Right hindlimb (tissue), 1 donor: ENCODE measurements at regions not wholly inside any gene's neighbourhood (a gene's known extent, or its start where the extent isn't known, plus 50 kb on each side); places are given as distances from the start of the nearest gene placed in this dataset.
"Not testable (repeated sequence)": the region's sequence is repeated elsewhere in the genome, so short reads cannot be mapped to it uniquely, and the experiment has no call there.

Source experiments
- DNase-seq: peaks from one replicate; pipeline ENCODE4 v3.0.0-alpha.2; 2018

DNA sequence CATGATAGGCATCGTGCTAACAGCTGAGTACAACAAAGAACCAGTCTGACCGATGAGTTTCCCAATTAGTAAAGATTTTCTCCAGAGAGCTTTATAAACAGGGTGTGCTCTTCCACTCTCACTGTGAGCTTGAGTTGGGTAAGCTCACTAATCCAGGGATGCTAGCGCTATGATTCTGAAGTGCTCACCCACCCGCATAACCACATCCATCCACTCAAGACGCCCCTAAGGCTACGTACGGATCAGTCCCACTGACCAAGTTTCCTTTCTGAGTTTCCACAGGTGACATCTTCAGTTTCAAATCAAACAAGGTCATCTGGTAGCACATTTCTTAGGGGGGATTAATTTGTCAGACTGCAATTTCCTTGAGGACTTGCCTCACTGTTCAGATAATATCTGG, 141.1 kb upstream of the ABI3BP start:
- no peak for DNase-seq

DNA sequence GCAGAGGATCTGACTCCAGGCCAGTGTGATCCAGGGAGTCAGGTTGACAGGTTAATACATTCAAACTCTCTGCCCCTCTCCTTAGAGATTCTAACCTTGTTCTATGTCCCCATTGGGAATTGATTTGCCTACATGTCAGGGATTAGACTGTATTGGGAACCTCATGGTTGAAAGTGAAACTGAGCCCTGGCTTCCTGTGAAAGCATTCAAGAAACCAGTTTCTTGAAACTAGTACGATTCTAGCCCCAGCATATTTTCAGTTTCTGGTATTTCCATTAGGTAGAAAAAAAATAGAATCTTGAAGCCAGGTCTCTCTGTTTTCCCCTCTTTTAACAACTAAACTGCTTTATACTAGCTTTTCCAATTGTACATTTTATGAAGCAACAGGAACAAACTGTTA, 140.4 kb upstream of the ABI3BP start:
- DNase-seq, result no peak

DNA sequence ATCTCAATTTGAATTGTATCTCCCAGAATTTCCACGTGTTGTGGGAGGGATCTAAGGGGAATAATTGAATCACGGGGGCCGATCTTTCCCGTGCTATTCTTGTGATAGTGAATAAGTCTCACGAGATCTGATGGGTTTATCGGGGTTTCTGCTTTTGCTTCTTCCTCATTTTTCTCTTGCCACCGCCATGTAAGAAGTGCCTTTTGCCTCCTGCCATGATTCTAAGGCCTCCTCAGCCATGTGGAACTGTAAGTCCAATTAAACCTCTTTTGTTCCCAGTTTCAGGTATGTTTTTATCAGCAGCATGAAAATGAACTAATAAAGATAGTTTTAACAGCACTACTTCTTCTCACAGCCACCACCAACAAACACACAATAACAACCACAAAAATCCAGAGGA, 140.0 kb upstream of the ABI3BP start:
- not testable (repeated sequence) for DNase-seq

DNA sequence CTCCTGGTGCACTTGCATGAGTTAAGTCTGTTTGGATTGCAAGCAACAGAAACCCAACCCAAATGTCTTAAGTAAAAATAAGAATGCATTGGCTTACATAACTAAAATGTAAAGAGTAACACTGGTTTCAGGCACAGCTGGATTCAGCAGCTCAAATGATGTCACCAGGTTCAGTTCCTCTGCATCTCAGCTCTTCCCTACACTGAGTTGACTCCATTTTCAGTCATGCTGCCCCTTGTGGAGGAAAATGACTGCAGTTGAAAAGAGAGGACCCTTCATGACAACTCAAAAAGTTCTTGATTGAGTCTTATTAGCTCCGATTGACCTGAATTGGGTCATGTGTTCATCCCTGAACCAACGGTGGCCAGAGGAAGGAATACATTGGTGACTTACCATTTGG, 138.5 kb upstream of the ABI3BP start:
- DNase-seq, result no peak

DNA sequence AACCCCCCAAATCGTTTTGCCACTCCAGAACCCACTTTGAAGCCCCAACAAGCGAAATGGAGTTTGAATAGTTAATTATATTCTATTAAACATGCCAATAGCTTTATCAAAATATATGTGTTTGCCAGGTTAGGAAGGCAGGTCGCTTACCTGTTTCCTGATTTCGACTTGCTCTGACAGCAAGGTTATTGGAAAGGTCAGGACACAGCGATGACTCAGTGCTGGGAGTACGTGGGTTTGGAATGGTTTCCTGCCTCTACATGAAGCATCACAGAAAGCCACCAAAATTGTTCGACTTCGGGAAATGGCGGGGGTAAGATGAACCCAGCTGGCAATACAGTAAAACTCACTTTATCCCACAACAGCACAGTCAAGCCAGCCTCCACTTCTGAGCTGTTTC, 135.6 kb upstream of the ABI3BP start:
- no peak for DNase-seq

DNA sequence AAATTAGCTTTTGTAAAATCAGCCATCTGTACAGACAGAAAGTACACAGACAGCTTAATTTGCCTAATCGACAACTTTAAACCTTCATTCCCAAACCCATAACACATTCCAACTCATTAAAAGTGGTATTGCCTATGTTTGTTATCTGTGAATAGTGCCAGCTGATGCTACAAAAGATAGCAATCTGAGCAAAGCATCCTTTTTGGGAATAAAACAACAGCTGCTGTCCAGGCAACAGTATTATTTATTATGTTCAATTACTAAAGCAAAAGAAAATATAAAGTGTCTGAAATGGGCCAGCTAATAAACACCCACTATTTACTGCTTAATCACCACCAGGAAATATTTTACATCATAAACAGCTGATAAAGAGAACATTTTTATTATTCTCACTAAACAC, 134.8 kb upstream of the ABI3BP start:
- DNase-seq, result no peak

DNA sequence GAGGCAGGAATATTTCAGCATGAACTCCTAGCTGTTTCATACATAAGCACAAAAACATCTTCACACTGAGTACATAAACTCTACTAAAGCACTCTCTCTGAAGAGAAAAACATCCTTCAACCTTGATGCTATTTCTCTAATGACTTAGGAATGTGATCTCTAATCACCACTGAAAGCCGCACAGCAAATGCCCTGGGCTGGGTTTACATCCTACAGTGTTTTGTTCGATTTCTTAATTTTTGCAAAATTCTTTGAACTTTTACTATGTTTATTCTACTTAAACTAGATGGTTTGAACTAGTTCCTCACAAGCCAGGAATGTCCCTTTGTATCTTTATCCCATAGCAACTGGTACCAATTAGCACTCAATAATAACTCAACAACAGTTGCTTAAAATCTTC, 130.9 kb upstream of the ABI3BP start:
- no peak for DNase-seq

DNA sequence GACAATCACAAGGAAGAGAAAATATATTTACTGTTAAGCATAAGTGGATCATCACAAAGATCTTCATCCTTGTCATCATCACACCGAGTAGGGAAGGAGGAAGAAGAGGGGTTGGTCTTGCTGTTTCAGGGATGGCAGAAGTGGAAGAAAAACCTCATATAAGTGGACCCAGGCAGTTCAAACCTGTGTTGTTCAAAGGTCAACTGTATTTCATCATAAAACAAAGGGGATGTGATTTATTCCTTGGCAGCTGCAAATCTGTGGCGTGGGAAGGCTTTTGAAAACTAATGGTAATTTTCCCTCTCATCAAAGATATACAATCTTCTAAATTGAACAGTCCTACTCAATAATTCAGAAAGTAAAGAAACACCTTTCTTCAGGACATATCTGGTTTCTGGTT, 129.9 kb upstream of the ABI3BP start:
- DNase-seq, result no peak

DNA sequence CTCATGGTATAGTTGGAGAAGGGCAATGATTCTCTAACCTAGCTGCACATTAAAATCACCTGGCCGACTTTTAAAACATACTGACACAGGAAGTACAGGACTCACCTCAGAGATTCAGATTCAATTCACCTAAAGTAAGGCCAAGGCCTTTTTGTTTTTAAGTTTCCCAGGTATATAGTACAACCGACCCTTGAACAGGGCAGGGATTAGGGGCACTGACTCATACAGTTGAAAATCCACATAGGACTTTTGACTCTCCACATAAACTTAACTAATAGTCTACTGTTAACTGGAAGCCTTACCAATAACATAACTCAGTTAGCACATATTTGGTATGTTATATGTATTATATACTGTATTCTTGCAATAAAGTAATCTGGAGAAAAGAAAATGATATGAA, 129.5 kb upstream of the ABI3BP start:
- DNase-seq, result no peak

DNA sequence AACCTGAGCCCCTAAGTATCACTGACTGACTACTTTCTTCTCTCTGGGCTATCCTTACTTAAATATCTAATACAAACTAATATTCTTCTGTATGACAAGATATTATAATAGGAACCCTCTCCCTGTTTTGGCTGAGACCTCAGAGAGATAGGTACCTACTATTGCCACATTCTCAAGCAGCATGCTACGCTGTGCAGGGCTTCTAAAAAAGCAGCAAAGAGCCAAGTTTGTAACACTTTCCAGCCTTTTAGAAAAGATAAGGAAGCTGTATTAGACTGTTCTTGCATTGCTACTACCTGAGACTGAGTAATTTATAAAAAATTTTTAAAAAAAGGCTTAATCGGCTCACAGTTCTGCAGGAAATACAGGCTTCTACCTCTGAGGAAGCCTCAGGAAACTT, 126.8 kb upstream of the ABI3BP start:
- DNase-seq, result no peak

DNA sequence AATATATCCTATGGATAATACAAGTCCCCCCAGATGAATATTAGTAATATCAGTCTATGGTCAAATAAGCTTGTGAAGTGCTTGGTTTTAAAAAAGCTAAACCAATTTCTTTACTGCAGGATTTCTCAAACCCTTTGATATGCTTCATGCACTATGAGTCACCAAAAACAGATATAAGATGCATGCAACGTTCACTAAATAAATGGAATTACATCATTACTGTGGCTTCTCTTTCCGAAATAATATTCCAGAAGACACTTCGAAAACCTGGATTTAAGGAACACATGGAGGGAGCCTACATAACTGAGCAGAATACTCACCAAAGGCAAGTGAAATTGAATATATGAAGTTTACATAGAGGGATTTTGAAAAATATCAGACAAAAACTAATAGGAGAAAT, 126.3 kb upstream of the ABI3BP start:
- DNase-seq, result no peak

DNA sequence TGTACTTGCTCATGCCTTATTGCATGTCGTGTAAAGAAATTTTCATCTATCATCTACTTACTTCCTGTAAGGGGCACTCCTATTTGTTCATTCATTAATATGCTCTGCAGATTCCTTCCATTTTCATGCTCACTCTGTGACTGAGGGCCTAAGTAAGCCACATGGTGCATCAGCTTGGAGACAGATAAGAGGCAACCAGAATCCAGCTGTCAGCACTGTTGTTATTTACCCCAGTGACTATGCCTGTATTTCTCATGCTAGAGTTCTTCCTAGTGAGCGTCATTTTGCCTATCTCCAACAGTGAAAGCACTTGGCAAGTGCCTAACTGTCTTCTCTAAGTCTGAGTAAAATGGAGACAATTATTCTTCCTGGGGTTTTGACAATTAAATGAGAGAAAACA, 124.8 kb upstream of the ABI3BP start:
- no peak for DNase-seq

DNA sequence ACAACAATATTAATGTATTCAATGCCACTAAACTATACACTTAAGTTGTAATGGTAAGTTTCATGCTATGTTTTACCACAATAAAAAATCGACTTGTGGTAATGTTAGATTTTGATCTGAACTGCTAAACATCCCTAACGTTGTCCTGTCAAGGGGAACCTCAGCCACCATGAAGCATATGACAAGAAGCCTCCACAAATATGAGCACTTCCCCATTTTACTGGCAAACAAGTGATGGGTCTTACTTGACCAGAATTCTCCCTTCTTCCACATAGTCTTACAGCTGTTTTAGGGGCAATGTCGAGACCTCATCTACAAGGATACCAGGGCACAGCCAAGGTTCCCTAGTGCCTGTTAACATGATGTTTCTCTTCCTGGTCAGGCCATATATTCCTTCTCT, 124.2 kb upstream of the ABI3BP start:
- no peak for DNase-seq

DNA sequence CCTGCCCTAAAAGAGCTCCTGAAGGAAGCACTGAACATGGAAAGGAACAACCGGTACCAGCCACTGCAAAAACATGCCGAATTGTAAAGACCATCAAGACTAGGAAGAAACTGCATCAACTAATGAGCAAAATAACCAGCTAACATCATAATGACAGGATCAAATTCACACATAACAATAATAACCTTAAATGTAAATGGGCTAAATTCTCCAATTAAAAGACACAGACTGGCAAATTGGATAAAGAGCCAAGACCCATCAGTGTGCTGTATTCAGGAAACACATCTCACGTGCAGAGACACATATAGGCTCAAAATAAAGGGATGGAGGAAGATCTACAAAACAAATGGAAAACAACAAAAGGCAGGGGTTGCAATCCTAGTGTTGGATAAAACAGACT, 117.1 kb upstream of the ABI3BP start:
- DNase-seq, result not testable (repeated sequence)

DNA sequence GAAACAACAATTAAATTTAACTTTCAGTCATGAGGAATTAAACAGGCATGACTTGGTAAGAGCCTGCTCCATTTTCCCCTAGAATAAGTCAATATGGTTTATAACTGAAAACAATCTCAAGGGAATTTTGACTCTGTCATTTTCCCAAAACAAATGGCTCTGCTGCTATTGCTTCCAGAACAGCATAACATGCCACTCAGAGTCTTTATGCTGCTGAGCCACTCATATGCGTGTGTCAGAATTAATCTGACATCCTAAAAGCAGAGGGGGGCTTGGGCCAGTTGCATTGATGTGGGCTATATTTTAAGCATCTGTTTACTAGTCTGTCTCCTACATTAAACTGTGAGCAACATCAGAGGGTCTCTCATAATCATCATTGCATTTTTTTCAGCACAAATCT, 111.1 kb upstream of the ABI3BP start:
- DNase-seq, result no peak

DNA sequence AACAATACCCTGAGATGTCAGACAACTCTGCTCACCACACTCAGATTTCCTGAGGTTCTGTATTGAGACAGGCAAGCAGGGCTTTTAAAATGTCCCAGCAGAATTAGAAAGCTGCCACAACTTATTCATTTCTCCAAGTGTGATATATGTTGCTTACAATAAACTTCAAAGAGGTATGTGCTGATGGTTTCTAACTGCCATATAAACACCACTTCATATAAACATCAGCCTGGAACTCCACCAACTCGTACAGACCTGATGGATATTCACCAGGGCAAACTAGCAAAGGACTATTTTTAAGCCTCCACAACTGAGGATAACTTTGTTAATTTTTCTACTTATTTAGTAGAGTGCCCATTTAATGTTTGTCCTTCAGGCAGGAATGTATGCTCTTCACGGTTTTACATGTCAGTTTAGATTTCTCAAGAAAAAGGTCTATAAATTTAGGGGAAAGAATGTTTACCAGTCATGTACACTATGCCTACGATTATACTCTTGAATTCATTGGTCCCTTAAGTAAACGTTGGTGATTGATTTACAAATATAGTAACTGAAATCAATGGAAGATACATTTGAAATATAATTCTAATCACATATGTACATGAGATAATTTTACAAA, 109.6 kb upstream of the ABI3BP start:
- DNase-seq, result no peak

DNA sequence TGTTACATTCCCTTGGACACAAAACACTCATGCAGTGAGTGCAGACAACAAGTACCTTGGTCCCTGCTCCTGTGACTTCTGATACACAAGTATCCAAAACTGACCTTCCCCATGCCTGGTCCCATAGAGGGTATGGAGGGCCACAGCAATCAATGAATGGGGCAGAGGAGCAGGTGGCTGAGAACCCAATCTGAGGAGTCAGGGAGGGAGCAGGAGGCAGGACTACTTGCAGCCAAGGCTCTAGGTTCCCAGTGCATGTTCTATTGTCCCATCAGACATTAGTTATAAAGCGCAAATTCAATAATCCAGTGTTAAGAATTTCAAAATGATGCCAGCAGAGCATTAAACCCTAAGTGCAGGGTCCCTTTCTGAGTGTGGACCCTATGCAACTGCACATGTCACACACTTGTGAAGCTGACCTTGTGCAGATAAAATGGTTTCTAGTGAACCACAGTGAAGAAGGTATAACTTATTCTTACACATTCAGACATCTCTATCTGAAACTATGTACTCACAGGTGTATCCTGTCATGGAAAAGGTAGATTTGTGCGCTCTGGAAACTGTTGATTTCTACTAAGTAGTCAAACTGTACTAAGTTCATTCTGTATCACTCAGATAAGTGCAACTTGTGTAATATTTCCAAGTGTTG, 107.3 kb upstream of the ABI3BP start:
- no peak for DNase-seq

DNA sequence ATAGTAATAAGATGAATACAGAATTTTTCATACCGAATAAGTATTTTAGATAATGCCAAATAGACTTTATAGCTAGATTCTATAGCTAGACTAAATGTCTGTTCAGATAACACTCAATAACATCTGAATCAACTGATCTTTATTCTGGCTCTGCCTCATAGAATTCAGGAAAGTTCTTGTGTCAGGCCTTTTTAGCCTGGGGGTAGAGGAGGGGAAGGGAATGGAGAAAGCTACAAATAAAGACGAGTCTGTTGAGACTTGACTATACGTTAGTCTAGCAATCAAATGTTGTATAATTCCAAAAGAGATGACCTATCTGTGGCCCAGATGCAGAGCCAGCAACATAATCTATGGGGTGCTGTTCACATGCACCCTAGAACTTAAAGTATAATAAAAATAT, 106.6 kb upstream of the ABI3BP start:
- no peak for DNase-seq

DNA sequence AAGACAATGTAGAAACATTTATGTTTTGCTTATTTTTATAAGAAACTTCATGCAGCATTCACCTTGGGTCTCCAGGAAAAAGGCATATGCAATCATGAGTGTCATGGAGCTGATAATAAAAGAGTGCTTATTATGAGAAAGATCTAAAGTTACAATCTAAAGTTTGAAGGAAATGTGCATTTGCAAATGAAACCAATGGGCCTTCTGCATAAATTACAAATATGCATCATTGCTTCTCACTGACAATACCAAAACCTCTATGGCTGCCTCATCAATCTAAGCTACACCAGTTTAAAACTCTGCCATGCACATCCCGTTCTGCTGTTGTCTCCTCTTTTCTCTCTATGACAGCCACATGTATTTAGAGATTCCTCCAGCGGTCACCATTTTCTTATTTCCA, 103.2 kb upstream of the ABI3BP start:
- DNase-seq, result no peak

DNA sequence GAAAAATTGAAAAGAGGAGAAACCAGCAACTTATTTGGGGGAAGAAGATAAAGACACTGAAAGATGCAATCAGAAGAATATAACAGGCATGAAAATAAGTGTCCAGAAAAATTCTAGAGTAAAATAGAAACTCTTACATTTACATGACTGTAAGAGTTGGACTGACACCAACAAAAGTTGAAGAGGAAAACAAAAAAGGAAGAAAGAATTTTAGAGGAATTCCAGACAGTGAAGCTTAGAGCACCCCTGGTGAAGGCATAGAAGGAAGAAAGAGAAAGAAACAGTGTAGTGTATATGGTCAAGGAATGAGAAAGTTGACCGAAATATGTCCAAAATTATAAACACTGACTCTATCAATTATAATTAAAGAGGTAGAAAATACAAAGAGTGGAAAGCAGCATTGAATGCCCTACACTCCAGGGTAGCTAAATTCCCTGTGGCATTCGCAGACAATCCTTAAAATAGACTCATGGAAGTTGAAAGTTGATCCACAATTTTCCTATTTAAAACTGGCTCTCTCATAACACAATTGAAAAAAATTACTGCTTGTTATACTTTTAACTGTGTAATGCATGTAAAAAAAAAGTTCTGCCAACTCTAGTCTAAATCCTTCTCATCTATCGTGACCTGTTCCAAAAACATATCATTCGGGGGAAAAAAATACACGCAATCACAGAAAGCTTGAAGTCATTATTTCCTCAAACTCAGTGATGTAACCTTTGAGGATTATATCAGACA, 102.6 kb upstream of the ABI3BP start:
- no peak for DNase-seq

DNA sequence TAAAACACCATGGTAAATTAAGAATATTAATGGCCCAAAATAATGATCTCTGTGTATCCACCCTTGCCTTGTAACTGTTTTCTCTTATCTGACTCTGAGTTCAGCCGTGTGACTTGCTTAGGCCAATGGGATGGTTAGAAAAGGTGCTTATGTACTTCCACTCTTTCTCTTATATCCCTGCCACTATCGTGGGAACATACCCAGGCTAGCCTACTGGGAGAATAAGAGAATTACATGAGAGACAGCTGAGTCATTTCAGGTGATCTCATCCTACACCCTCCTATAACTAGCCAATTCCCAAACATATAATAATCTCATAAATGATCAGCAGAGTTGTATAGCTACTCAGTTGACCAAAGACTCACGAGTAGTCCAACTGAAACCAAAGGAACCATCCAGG, 98.3 kb upstream of the ABI3BP start:
- DNase-seq, result no peak

DNA sequence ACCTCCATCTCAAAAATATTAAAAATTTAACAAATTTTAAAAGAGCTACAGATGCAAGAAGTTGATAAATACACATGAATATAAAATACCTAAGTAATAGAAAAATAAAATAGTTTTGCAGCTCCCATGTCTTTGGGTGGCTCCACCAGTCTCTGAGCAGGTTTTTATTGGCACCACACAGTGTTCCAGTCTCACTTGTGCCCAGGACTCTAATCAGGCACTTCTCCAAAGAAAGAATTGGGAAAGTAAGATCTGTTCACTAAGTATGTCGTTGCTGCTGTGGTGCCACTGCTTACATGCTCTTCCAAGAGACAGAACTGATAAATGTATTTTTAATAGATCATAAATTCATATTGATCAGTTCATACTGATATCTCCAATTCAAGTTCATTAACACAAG, 92.5 kb upstream of the ABI3BP start:
- no peak for DNase-seq

DNA sequence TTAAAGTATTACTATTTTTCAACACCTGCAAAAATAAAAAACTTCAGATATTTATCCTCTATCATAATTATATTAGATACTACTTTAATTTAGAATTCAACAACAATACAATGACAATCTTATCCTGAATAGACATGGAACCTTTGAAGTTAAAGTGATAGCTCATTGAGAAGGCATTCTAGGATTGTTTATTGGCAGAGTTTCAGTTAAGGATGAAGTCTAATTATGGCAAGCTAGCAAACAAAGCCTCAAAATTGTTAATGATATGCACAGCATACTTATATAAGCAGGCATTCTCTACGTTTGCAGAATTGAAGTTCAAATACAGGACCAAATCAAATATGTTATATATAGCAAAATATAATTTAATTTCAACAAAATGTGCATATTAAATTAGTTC, 91.2 kb upstream of the ABI3BP start:
- no peak for DNase-seq

DNA sequence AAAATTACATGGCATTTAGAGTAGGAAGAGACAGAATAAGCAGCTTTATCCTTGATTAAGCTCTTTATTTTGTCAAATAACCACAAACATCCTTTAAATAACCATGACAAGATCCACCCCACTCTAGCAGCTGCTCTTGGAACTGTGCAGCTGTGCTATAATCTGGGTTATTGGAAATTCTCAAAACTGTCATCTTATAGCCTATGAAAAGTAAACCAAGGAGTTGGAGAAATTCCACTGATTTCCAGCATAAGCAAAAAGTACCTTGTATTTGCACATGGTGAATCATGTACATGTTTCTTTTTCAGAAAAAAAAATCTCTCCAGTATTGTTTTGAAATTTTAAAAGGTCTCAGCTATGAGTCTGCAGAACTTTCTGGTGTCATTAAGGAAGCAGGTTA, 88.8 kb upstream of the ABI3BP start:
- DNase-seq, result no peak

DNA sequence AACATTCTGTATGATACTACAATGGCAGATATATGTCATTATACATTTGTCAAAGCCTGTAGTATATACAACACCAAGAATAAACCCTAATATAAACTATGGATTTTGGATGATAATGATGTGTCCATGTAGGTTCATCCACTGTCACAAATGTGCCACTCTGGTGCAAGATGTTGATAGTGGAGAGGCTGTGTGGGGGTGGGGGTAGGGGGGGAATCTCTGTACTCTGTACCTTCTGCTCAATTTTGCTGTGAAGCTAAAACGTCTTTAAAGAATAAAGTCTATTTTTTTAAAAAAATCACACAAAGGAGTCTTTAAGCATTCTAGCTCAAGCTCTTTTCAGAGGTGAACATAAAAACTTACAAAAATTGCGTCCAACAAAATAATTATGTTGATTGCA, 88.2 kb upstream of the ABI3BP start:
- no peak for DNase-seq
